ENCODE measurements at regions not wholly inside any gene's neighbourhood (a gene's known extent, or its start where the extent isn't known, plus 50 kb on each side); places are given as distances from the start of the nearest gene placed in this dataset.
"Not testable (repeated sequence)": the region's sequence is repeated elsewhere in the genome, so short reads cannot be mapped to it uniquely, and the experiment has no call there.

GRCh38 chr1:94755016-94755415, 65.1 kb upstream of the SLC44A3 start:
- peak overlapping the region; percentile 44; the same call in 1 of the 2 replicates for H3K23ac ChIP-seq (ENCODE audit: low read depth, low read length)
- H3K18ac ChIP-seq (ENCODE audit: low read depth, low read length), result peak overlapping the region; percentile 66
- peak overlapping the region; percentile 55 for H4K5ac ChIP-seq (ENCODE audit: low read depth, low read length)
- H2AK5ac ChIP-seq (ENCODE audit: low read depth, low read length), result peak overlapping the region; percentile 92
- peaks cover 18% of the 10 kb centered on the region for H3K9me1 ChIP-seq (ENCODE audit: insufficient read depth, low read length)
- CTCF ChIA-PET; H4K20me1 ChIP-seq (ENCODE audit: insufficient read depth, low read length); H3K9me3 ChIP-seq (ENCODE audit: control insufficient read depth, insufficient read depth, low read length); H2AFZ ChIP-seq (replicated peaks; ENCODE audit: low read length, poor library complexity); dilution Hi-C loops (cut with HindIII; ENCODE audit: low sequenced_read_pairs, unreplicated experiment); H3K36me3 ChIP-seq (ENCODE audit: control insufficient read depth, insufficient read depth, low read length); ATAC-seq (ENCODE audit: low read depth); H3K4me2 ChIP-seq (ENCODE audit: low read depth, low read length); H3K27me3 ChIP-seq (ENCODE audit: control insufficient read depth, insufficient read depth, low read length); BruUV-seq (replicated peaks); POLR2A ChIA-PET (ENCODE audit: unreplicated experiment); intact Hi-C loops (cut with micrococcal nuclease); H3K79me1 ChIP-seq (ENCODE audit: low read depth in 1 of 2, low read length in 2 of 2); in situ Hi-C loops (cut with MboI; ENCODE audit: low sequenced_read_pairs); H2AK9ac ChIP-seq (replicated peaks; ENCODE audit: low read depth, low read length, poor library complexity); H3K4me3 ChIP-seq (ENCODE audit: insufficient read depth, low read depth, low read length): not testable (repeated sequence)
- H2BK120ac ChIP-seq (ENCODE audit: low read depth, low read length), result peak overlapping the region; percentile 83
- H3K27ac ChIP-seq (ENCODE audit: insufficient read depth, low read length), result peak overlapping the region; percentile 82
- H3K14ac ChIP-seq (replicated peaks; ENCODE audit: low read depth, low read length), result peak overlapping the region; percentile 78
- peak overlapping the region; percentile 69 for H2BK20ac ChIP-seq (ENCODE audit: low read depth, low read length)
- 40% methylated on average over 1 of the region's 3 CpGs; no CpG with 5 or more reads in 1 of the 2 experiments for WGBS, 2 experiments (ENCODE audit: extremely low coverage in 2 of 2, insufficient read length in 1 of 2)
- peaks cover 27% of the 10 kb centered on the region for H3K4me1 ChIP-seq (ENCODE audit: control insufficient read depth, insufficient read depth, low read length)
- peak overlapping the region; percentile 85 for H4K91ac ChIP-seq (ENCODE audit: insufficient read depth, low read depth, low read length)
- H3K9ac ChIP-seq (ENCODE audit: low read depth, low read length), result 0 out of 2 replicates have a peak overlapping the region, but pooled peaks have one; percentile 52
- peak; percentile 28 for DNase-seq
- peak overlapping the region; percentile 81 for H3K4ac ChIP-seq (ENCODE audit: low read depth, low read length)
- H3K56ac ChIP-seq (ENCODE audit: extremely low read depth, insufficient read depth, low read length), result peak overlapping the region; percentile 22; the same call in 1 of the 2 replicates
- peak overlapping the region; percentile 86 for H2BK5ac ChIP-seq (ENCODE audit: low read depth, low read length, poor library complexity, severe bottlenecking)
- peak overlapping the region; percentile 14 to 76; a peak in 3 of 4 replicates for H4K8ac ChIP-seq (ENCODE audit: low read depth in 2 of 2, low read length in 2 of 2)
- H2BK15ac ChIP-seq (ENCODE audit: low read depth, low read length), result peak overlapping the region; percentile 81; the same call in 2 of the 3 replicates
